GM12864 (cell line): ENCODE measurements at regions not wholly inside any gene's neighbourhood (a gene's known extent, or its start where the extent isn't known, plus 50 kb on each side); places are given as distances from the start of the nearest gene placed in this dataset.

Source experiments
- DNase-seq: peaks from one replicate; pipeline ENCODE4 v3.0.0-alpha.2; 2011; ENCODE audit warnings: low read depth
- H3K4me3 ChIP-seq: 2 replicates; pipeline ENCODE4 v1.5.1; 2011; ENCODE audit warnings: mild to moderate bottlenecking, low read depth, low read length, control low read depth
- TF ChIP-seq, protein P1 (sequence below): IDR thresholded peaks from 2 replicates; pipeline ENCODE4 v1.5.1; 2011; ENCODE audit warnings: low read depth, mild to moderate bottlenecking, moderate library complexity, low read length, control low read depth, inconsistent platforms; ENCODE audit errors: missing control alignments

DNA sequence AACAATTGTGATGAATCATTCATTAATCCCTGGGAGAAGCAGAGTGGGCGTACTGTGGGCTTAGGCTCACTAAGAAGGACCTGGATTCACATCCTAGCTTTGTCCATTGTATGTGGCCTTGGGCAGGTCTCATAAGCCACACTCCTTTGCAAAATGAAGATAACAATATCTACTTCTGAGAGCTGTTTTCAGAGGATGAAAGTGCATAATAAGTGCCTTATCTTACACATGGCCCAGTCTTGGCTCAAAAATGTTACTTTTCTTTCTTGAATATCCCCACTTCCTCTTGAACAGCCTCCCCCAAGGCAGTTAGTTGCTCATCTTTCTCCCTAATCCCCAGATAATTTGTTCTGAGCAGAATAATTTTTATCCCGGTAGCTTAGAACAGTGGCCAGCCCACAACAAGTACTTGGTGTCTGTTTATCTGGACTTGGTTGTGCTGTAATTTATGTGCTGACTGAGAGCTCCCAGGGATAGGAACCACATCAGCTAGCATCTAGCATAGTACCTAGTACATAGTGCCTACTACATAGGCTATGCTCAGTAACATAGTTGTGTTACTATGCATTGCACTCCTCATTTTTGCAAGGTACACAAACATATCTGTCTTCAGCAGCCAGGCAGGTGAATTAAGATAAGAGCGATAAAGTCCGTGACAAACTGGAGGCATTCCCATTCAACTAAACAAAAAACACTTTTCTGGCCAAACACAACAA, 61.7 kb upstream of the NUDT4 start:
- H3K4me3 ChIP-seq: no peak overlapping the region
- no peak for DNase-seq
- TF ChIP-seq, protein P1, sequence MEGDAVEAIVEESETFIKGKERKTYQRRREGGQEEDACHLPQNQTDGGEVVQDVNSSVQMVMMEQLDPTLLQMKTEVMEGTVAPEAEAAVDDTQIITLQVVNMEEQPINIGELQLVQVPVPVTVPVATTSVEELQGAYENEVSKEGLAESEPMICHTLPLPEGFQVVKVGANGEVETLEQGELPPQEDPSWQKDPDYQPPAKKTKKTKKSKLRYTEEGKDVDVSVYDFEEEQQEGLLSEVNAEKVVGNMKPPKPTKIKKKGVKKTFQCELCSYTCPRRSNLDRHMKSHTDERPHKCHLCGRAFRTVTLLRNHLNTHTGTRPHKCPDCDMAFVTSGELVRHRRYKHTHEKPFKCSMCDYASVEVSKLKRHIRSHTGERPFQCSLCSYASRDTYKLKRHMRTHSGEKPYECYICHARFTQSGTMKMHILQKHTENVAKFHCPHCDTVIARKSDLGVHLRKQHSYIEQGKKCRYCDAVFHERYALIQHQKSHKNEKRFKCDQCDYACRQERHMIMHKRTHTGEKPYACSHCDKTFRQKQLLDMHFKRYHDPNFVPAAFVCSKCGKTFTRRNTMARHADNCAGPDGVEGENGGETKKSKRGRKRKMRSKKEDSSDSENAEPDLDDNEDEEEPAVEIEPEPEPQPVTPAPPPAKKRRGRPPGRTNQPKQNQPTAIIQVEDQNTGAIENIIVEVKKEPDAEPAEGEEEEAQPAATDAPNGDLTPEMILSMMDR: no peak

GRCh38 chr12:93316623-93316971, 61.1 kb upstream of the NUDT4 start:
- no peak overlapping the region for H3K4me3 ChIP-seq
- DNase-seq: no peak
- TF ChIP-seq, protein P1: no peak

DNA sequence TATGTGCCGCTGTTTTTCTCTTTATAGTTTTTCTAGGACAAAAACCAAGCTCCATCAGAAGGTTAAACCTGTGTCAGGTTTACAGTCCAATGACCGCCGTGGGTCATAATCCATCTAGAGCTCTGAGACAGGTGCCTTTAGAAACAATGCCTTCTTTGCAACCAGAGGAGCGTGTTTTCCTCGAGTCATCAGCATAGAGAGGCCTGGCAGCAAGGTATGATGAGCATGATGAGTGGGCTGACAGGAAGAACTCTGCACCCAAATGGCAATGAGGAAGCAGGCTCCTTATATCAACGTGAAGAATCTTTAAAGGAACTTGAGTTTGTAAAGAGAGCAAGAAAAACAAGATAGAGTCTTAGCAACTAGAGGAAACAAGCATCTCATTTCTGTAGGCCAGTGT, 60.5 kb upstream of the NUDT4 start:
- no peak overlapping the region for H3K4me3 ChIP-seq
- TF ChIP-seq, protein P1: no peak
- DNase-seq: no peak

GRCh38 chr12:93318720-93319522, 58.8 kb upstream of the NUDT4 start:
- TF ChIP-seq, protein P1: no peak
- no peak overlapping the region for H3K4me3 ChIP-seq
- no peak for DNase-seq

DNA sequence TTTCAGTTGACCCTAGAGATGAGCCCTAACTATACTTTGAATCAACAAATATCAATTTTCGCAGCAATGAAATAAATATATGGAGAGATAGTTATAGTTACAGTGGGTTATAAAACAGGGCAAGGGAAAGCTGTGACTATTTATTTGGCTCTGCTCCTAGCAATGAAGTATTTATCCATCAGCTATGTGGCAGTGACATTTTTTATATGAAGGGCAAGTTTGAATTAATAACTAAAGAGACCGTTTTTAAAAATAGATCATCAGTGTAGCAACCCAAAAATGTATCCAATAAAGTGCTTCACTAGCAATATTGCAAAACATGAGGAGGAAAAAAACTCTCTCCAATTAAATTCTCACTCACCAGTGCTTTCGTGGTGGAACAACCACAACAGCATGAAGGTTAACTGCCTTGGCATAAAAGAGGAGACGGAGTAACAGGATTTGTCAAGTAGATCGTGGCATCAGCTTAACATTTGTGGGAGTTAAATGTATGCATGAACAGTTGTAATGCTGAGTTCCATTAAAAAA, 58.1 kb upstream of the NUDT4 start:
- DNase-seq: no peak
- H3K4me3 ChIP-seq: no peak overlapping the region
- TF ChIP-seq, protein P1: no peak

GRCh38 chr12:93322784-93323183, 54.9 kb upstream of the NUDT4 start:
- no peak overlapping the region for H3K4me3 ChIP-seq
- TF ChIP-seq, protein P1: no peak
- no peak for DNase-seq
